ENCODE measurements at regions not wholly inside any gene's neighbourhood (a gene's known extent, or its start where the extent isn't known, plus 50 kb on each side); places are given as distances from the start of the nearest gene placed in this dataset.

GRCh38 chr13:44028734-44029133 is 149.0 kb downstream of the LACC1 start:
- Histone ChIP-seq H3K27me3 (ENCODE audit: control insufficient read depth, insufficient read depth, low read length) (no peaks in the 10 kb centered on the region), H3K36me3 (ENCODE audit: control insufficient read depth, insufficient read depth, low read length) (no peaks in the 10 kb centered on the region), H3K4me3 (ENCODE audit: low read length) (no peak overlapping the region), H3K9me3 (ENCODE audit: control insufficient read depth, insufficient read depth, low read length) (no peaks in the 10 kb centered on the region), H3K27ac (ENCODE audit: low read length) (no peak overlapping the region), H3K4me1 (ENCODE audit: control insufficient read depth, insufficient read depth, low read length) (no peaks in the 10 kb centered on the region)
- intact Hi-C loops (cut with micrococcal nuclease), result no loop called here
- H3K4me1 Mint-ChIP-seq, result no peaks in the 10 kb centered on the region
- ATAC-seq (no peak), DNase-seq (no peak)
- no peaks in the 10 kb centered on the region for H3K9me3 Mint-ChIP-seq
- no peaks in the 10 kb centered on the region for H3K36me3 Mint-ChIP-seq
- H3K27ac Mint-ChIP-seq, result no peak overlapping the region
- H3K4me3 Mint-ChIP-seq, result no peak overlapping the region
- no peak for TF ChIP-seq CTCF (IDR thresholded peaks at IDR 0.05)
- WGBS (ENCODE audit: insufficient coverage), result 77% methylated on average over 2 of the region's 3 CpGs
- peaks cover 0 to 12% of the 10 kb centered on the region in 2 donors for H3K27me3 Mint-ChIP-seq (ENCODE audit: low read depth in 2 of 2)

GRCh38 chr13:44030615-44031014 is 150.9 kb downstream of the LACC1 start:
- no peaks in the 10 kb centered on the region for H3K9me3 ChIP-seq (ENCODE audit: control insufficient read depth, insufficient read depth, low read length)
- H3K4me1 Mint-ChIP-seq, result no peaks in the 10 kb centered on the region
- H3K9me3 Mint-ChIP-seq, result no peaks in the 10 kb centered on the region
- WGBS (ENCODE audit: insufficient coverage), result 95% methylated on average over 3 of the region's 3 CpGs
- H3K27me3 Mint-ChIP-seq (ENCODE audit: low read depth in 2 of 2), result peaks cover 12 to 18% of the 10 kb centered on the region in 2 donors
- TF ChIP-seq CTCF (IDR thresholded peaks at IDR 0.05), result no peak
- intact Hi-C loops (cut with micrococcal nuclease), result no loop called here
- DNase-seq (no peak), ATAC-seq (no peak)
- H3K36me3 ChIP-seq (ENCODE audit: control insufficient read depth, insufficient read depth, low read length), result no peaks in the 10 kb centered on the region
- no peak overlapping the region for H3K4me3 ChIP-seq (ENCODE audit: low read length)
- H3K4me3 Mint-ChIP-seq, result no peak overlapping the region
- no peak overlapping the region for H3K27ac ChIP-seq (ENCODE audit: low read length)
- no peaks in the 10 kb centered on the region for H3K36me3 Mint-ChIP-seq
- H3K4me1 ChIP-seq (ENCODE audit: control insufficient read depth, insufficient read depth, low read length), result no peaks in the 10 kb centered on the region
- no peaks in the 10 kb centered on the region for H3K27me3 ChIP-seq (ENCODE audit: control insufficient read depth, insufficient read depth, low read length)
- H3K27ac Mint-ChIP-seq, result no peak overlapping the region

GRCh38 chr13:44031555-44031954 is 151.9 kb downstream of the LACC1 start:
- no peaks in the 10 kb centered on the region for H3K9me3 Mint-ChIP-seq
- no peak overlapping the region for H3K27ac Mint-ChIP-seq
- H3K36me3 ChIP-seq (ENCODE audit: control insufficient read depth, insufficient read depth, low read length), result no peaks in the 10 kb centered on the region
- intact Hi-C loops (cut with micrococcal nuclease), result no loop called here
- H3K4me3 ChIP-seq (ENCODE audit: low read length), result no peak overlapping the region
- peaks cover 14 to 17% of the 10 kb centered on the region in 2 donors for H3K27me3 Mint-ChIP-seq (ENCODE audit: low read depth in 2 of 2)
- H3K27me3 ChIP-seq (ENCODE audit: control insufficient read depth, insufficient read depth, low read length), result no peaks in the 10 kb centered on the region
- H3K36me3 Mint-ChIP-seq, result no peaks in the 10 kb centered on the region
- H3K27ac ChIP-seq (ENCODE audit: low read length), result no peak overlapping the region
- no peaks in the 10 kb centered on the region for H3K4me1 ChIP-seq (ENCODE audit: control insufficient read depth, insufficient read depth, low read length)
- WGBS (ENCODE audit: insufficient coverage), result 100% methylated on average over 1 of the region's 2 CpGs
- H3K4me1 Mint-ChIP-seq, result no peaks in the 10 kb centered on the region
- no peak for DNase-seq
- H3K9me3 ChIP-seq (ENCODE audit: control insufficient read depth, insufficient read depth, low read length), result no peaks in the 10 kb centered on the region
- TF ChIP-seq CTCF (IDR thresholded peaks at IDR 0.05), result no peak
- no peak for ATAC-seq
- H3K4me3 Mint-ChIP-seq, result no peak overlapping the region

- Mint-ChIP-seq H3K36me3 (no peaks in the 10 kb centered on the region), H3K27ac (no peak overlapping the region), H3K4me3 (no peak overlapping the region), H3K27me3 (ENCODE audit: low read depth in 2 of 2) (peaks cover 14 to 17% of the 10 kb centered on the region in 2 donors), H3K9me3 (no peaks in the 10 kb centered on the region), H3K4me1 (no peaks in the 10 kb centered on the region)
- intact Hi-C loops (cut with micrococcal nuclease), result no loop called here
- 67% methylated on average over 1 of the region's 3 CpGs for WGBS (ENCODE audit: insufficient coverage)
- Histone ChIP-seq H3K4me1 (ENCODE audit: control insufficient read depth, insufficient read depth, low read length) (no peaks in the 10 kb centered on the region), H3K27ac (ENCODE audit: low read length) (no peak overlapping the region), H3K4me3 (ENCODE audit: low read length) (no peak overlapping the region), H3K9me3 (ENCODE audit: control insufficient read depth, insufficient read depth, low read length) (no peaks in the 10 kb centered on the region), H3K36me3 (ENCODE audit: control insufficient read depth, insufficient read depth, low read length) (no peaks in the 10 kb centered on the region), H3K27me3 (ENCODE audit: control insufficient read depth, insufficient read depth, low read length) (no peaks in the 10 kb centered on the region)
- DNase-seq (no peak), ATAC-seq (no peak)
- TF ChIP-seq CTCF (IDR thresholded peaks at IDR 0.05), result no peak
Observed at GRCh38 chr13:44032802-44033201, 153.1 kb downstream of the LACC1 start.
